ENCODE measurements at regions not wholly inside any gene's neighbourhood (a gene's known extent, or its start where the extent isn't known, plus 50 kb on each side); places are given as distances from the start of the nearest gene placed in this dataset.

DNA sequence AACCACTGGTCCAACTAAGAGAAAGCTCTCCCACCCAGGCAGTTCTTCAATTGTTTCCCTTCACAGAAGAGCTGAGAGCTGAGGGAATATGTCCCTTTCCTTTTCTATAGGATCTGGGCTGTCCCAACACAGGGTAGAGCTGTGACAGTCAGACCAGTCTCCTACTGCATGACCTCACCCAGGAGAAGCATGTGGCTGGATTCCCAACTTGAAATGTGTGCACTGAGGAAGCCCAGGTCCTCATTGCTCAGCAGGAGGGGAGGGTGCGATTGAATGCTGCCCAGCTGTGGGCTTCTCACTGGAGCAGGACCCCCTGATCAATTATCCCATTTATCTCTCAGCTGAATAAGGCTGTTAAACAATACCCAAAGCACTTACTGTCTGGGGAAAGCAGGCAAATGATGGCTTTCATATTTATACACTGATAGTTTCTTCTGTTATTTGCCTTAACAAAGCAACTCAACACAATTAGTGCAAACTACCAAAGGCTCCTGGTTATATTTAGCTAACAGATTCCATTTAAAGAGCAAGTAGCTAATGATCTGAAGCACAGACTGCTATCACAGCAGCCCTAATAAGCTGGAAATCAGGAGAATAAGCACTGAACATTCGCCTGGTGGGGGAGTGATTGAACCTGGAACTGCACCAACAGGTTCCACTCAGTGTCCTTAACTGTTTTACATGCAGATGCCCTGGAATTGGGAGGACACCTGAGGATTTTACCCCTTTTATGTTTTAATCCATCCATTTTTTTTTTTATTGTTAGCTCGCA, 508.8 kb downstream of the CCSER2 start:
- Histone ChIP-seq H3K36me3 (ENCODE audit: control insufficient read depth in 2 of 3, insufficient read depth in 3 of 3, low read length in 3 of 3) (no peaks in the 10 kb centered on the region), H3K27me3 (ENCODE audit: control insufficient read depth in 2 of 2, insufficient read depth in 2 of 2, low read length in 2 of 2) (no peaks in the 10 kb centered on the region), H3K9me3 (ENCODE audit: control insufficient read depth in 2 of 3, low read length in 3 of 3) (no peaks in the 10 kb centered on the region), H3K4me3 (ENCODE audit: low read length) (no peak overlapping the region), H3K4me1 (ENCODE audit: control insufficient read depth in 2 of 2, insufficient read depth in 2 of 2, low read length in 2 of 2) (no peaks in the 10 kb centered on the region), H3K27ac (ENCODE audit: low read depth, low read length) (no peak overlapping the region)
- H3K36me3 Mint-ChIP-seq = no peaks in the 10 kb centered on the region
- peaks cover 0 to 2% (median 0%) of the 10 kb centered on the region in 11 donors for H3K9me3 Mint-ChIP-seq
- POLR2A ChIA-PET = interaction anchor here (0.5 kb wide), 1 partner anchor 206 kb away, joined by 3 read pairs; no protein-coding TSS in a partner anchor
- no peak overlapping the region for H3K4me3 Mint-ChIP-seq
- no peak for DNase-seq
- CTCF ChIA-PET = interaction anchor here (0.6 kb wide), 1 partner anchor 62 kb away, joined by 3 read pairs; no protein-coding TSS in a partner anchor
- peaks cover 0 to 16% (median 0%) of the 10 kb centered on the region in 5 donors for H3K27me3 Mint-ChIP-seq
- no peak for ATAC-seq
- intact Hi-C loops (cut with micrococcal nuclease) = no loop called here
- no peak overlapping the region for H3K27ac Mint-ChIP-seq
- no peaks in the 10 kb centered on the region for H3K4me1 Mint-ChIP-seq

DNA sequence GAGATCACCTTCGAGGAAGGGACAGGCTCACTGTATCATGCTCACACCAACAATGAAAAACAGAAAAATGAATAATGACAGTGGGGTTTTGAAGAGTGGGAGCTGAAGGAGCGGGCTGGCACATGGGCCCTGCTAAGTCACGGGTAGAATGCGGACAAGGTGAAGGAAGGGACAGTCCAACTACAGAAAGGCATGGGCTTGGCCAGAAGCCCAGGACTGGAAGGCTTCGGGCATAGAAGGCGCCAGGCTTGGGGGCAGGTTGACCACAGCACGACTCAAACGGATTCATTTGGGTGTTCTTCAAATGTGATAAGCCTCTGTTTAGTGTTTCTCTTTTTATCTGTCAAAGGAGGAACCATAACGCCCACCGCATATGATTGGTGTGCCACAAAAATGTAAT, 509.5 kb downstream of the CCSER2 start:
- no peak for DNase-seq
- Histone ChIP-seq H3K4me3 (ENCODE audit: low read length) (no peak overlapping the region), H3K9me3 (ENCODE audit: control insufficient read depth in 2 of 3, low read length in 3 of 3) (no peaks in the 10 kb centered on the region), H3K36me3 (ENCODE audit: control insufficient read depth in 2 of 3, insufficient read depth in 3 of 3, low read length in 3 of 3) (no peaks in the 10 kb centered on the region), H3K4me1 (ENCODE audit: control insufficient read depth in 2 of 2, insufficient read depth in 2 of 2, low read length in 2 of 2) (no peaks in the 10 kb centered on the region), H3K27me3 (ENCODE audit: control insufficient read depth in 2 of 2, insufficient read depth in 2 of 2, low read length in 2 of 2) (no peaks in the 10 kb centered on the region), H3K27ac (ENCODE audit: low read depth, low read length) (no peak overlapping the region)
- peaks cover 0 to 2% (median 0%) of the 10 kb centered on the region in 11 donors for H3K9me3 Mint-ChIP-seq
- ChIA-PET POLR2A (no interaction called here), CTCF (interaction anchor here (0.6 kb wide), 1 partner anchor 62 kb away, joined by 3 read pairs; no protein-coding TSS in a partner anchor)
- H3K36me3 Mint-ChIP-seq = no peaks in the 10 kb centered on the region
- peaks cover 0 to 16% (median 0%) of the 10 kb centered on the region in 5 donors for H3K27me3 Mint-ChIP-seq
- no peak overlapping the region for H3K27ac Mint-ChIP-seq
- no peak for ATAC-seq
- H3K4me3 Mint-ChIP-seq = no peak overlapping the region
- intact Hi-C loops (cut with micrococcal nuclease) = no loop called here
- no peaks in the 10 kb centered on the region for H3K4me1 Mint-ChIP-seq

DNA sequence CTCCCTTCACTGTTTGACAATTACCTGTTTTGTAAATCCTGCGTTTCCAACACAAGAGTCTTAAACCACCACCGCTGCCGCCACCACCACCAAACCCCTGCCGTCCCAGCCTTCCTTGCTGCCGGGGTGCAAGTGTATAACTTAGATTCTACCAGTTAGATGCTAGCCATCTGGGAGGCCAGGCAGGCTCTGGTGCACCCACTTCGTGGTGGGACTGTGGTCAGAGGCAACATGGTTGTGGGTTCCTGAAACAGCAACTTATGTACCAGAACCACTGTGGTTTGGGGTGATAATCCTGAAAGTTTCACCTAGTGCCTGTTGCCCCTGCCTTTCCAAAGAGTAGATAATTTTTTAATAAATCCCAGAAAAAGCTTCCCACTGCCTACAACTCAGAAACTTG, 510.5 kb downstream of the CCSER2 start:
- H3K27ac Mint-ChIP-seq = no peak overlapping the region
- POLR2A ChIA-PET = no interaction called here

DNA sequence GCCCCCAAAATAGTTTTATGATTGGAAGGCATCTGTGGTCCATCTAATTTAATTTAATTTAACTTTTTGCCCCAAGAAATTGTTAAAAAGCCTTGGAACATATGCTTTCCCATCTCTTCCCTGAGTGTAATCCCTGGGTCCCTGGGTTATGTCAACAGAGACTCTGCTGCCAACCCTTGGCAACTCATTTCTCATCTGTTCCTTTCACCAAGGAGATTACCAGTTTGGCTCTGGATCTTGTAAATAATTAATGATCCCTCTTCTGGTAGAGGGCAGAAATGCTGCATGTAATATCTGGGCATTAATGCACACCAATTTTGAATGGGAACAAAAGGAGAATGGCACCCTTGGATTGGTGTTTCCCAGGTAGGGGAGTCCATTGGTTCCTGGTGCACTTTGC, 514.2 kb downstream of the CCSER2 start:
- Histone ChIP-seq H3K9me3 (ENCODE audit: control insufficient read depth in 2 of 3, low read length in 3 of 3) (no peaks in the 10 kb centered on the region), H3K36me3 (ENCODE audit: control insufficient read depth in 2 of 3, insufficient read depth in 3 of 3, low read length in 3 of 3) (no peaks in the 10 kb centered on the region), H3K4me3 (ENCODE audit: low read length) (no peak overlapping the region), H3K27ac (ENCODE audit: low read depth, low read length) (no peak overlapping the region), H3K4me1 (ENCODE audit: control insufficient read depth in 2 of 2, insufficient read depth in 2 of 2, low read length in 2 of 2) (no peaks in the 10 kb centered on the region), H3K27me3 (ENCODE audit: control insufficient read depth in 2 of 2, insufficient read depth in 2 of 2, low read length in 2 of 2) (no peaks in the 10 kb centered on the region)
- Mint-ChIP-seq H3K4me1 (no peaks in the 10 kb centered on the region), H3K9me3 (peaks cover 0 to 2% (median 0%) of the 10 kb centered on the region in 11 donors), H3K36me3 (no peaks in the 10 kb centered on the region), H3K4me3 (no peak overlapping the region), H3K27ac (no peak overlapping the region), H3K27me3 (peaks cover 0 to 20% (median 0%) of the 10 kb centered on the region in 5 donors)
- intact Hi-C loops (cut with micrococcal nuclease) = no loop called here
- ATAC-seq = no peak
- DNase-seq = no peak
- ChIA-PET POLR2A (no interaction called here), CTCF (no interaction called here)

More for the DNA sequence above, 510.5 kb downstream of the CCSER2 start:
- H3K4me3 ChIP-seq (ENCODE audit: low read length) = no peak overlapping the region
- no peaks in the 10 kb centered on the region for H3K27me3 ChIP-seq (ENCODE audit: control insufficient read depth in 2 of 2, insufficient read depth in 2 of 2, low read length in 2 of 2)
- intact Hi-C loops (cut with micrococcal nuclease) = no loop called here
- ATAC-seq (no peak), DNase-seq (no peak)
- H3K4me1 Mint-ChIP-seq = no peaks in the 10 kb centered on the region
- peaks cover 0 to 2% (median 0%) of the 10 kb centered on the region in 11 donors for H3K9me3 Mint-ChIP-seq
- no peak overlapping the region for H3K4me3 Mint-ChIP-seq
- no peaks in the 10 kb centered on the region for H3K4me1 ChIP-seq (ENCODE audit: control insufficient read depth in 2 of 2, insufficient read depth in 2 of 2, low read length in 2 of 2)
- H3K9me3 ChIP-seq (ENCODE audit: control insufficient read depth in 2 of 3, low read length in 3 of 3) = no peaks in the 10 kb centered on the region
- no peak overlapping the region for H3K27ac ChIP-seq (ENCODE audit: low read depth, low read length)
- H3K27me3 Mint-ChIP-seq = peaks cover 0 to 15% (median 4%) of the 10 kb centered on the region in 5 donors
- no peaks in the 10 kb centered on the region for H3K36me3 ChIP-seq (ENCODE audit: control insufficient read depth in 2 of 3, insufficient read depth in 3 of 3, low read length in 3 of 3)
- CTCF ChIA-PET = no interaction called here
- H3K36me3 Mint-ChIP-seq = no peaks in the 10 kb centered on the region

DNA sequence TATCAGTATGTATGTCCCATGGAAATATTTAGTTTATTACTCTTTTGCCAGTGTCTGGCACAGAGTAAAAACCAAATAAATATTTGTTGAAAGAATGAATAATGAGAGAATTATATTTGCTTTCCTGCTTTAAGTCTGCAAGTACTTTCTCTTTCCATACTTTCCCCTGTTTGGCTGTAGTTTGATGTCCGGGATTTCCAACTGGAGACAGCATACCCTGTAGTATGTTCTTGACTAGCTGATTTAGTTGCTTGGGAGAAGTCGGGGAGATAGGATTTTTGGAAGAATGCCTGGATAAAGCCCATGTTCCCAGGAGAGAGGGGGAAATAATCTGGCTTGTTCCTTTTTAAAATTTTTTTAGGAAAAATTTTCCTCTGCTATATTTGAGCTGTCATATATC, 516.1 kb downstream of the CCSER2 start:
- Histone ChIP-seq H3K4me1 (ENCODE audit: control insufficient read depth in 2 of 2, insufficient read depth in 2 of 2, low read length in 2 of 2) (no peaks in the 10 kb centered on the region), H3K27me3 (ENCODE audit: control insufficient read depth in 2 of 2, insufficient read depth in 2 of 2, low read length in 2 of 2) (no peaks in the 10 kb centered on the region), H3K4me3 (ENCODE audit: low read length) (no peak overlapping the region), H3K36me3 (ENCODE audit: control insufficient read depth in 2 of 3, insufficient read depth in 3 of 3, low read length in 3 of 3) (no peaks in the 10 kb centered on the region), H3K9me3 (ENCODE audit: control insufficient read depth in 2 of 3, low read length in 3 of 3) (no peaks in the 10 kb centered on the region), H3K27ac (ENCODE audit: low read depth, low read length) (no peak overlapping the region)
- DNase-seq (no peak), ATAC-seq (no peak)
- CTCF ChIA-PET = no interaction called here
- no peaks in the 10 kb centered on the region for H3K4me1 Mint-ChIP-seq
- POLR2A ChIA-PET = no interaction called here
- H3K4me3 Mint-ChIP-seq = no peak overlapping the region
- intact Hi-C loops (cut with micrococcal nuclease) = no loop called here
- H3K27ac Mint-ChIP-seq = no peak overlapping the region
- no peaks in the 10 kb centered on the region for H3K36me3 Mint-ChIP-seq
- peaks cover 0 to 1% (median 0%) of the 10 kb centered on the region in 11 donors for H3K9me3 Mint-ChIP-seq
- H3K27me3 Mint-ChIP-seq = peaks cover 0 to 12% (median 0%) of the 10 kb centered on the region in 5 donors

DNA sequence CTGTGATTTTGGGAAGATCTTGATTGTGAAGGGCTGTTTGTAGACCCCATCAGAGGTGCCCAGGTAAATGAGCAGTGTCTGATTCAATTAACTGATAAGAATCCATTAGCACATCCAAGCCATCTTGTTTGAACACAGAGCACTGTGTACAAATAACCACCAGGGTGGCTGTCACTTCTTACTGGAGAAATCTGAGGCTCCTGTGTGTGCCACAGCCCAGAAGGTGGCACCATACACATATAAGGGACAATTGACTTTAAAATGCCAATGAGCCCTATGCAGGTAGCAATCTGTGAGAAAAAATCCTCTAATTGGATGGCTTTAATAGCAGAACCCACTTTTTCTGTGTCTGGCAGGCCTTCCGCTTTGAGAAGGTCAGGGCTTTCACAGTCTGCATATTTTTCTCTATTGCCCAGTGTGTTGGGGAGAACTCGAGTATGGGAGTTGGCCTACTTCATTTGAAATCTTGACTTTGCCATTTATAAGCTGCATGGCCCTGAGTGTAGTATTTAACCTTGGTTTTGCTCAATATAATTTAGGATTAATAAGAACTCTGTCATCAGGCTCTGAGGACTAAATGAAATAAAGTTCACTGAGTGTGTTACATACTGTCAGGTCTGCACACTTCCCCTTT, 517.4 kb downstream of the CCSER2 start:
- H3K27ac ChIP-seq (ENCODE audit: low read depth, low read length) = no peak overlapping the region
- no peaks in the 10 kb centered on the region for H3K9me3 ChIP-seq (ENCODE audit: control insufficient read depth in 2 of 3, low read length in 3 of 3)
- intact Hi-C loops (cut with micrococcal nuclease) = loop anchor here in 1 of 2 donors (5.0 kb wide), 1 partner anchor 1532 kb away; no protein-coding TSS in a partner anchor
- Mint-ChIP-seq H3K4me1 (no peaks in the 10 kb centered on the region), H3K27ac (no peak overlapping the region), H3K4me3 (no peak overlapping the region), H3K27me3 (peaks cover 0 to 8% (median 1%) of the 10 kb centered on the region in 5 donors), H3K9me3 (peaks cover 0 to 3% (median 0%) of the 10 kb centered on the region in 11 donors), H3K36me3 (no peaks in the 10 kb centered on the region)
- no peak overlapping the region for H3K4me3 ChIP-seq (ENCODE audit: low read length)
- H3K4me1 ChIP-seq (ENCODE audit: control insufficient read depth in 2 of 2, insufficient read depth in 2 of 2, low read length in 2 of 2) = no peaks in the 10 kb centered on the region
- DNase-seq (peak in 1 of 9 donors; percentile 0), ATAC-seq (no peak)
- CTCF ChIA-PET = no interaction called here
- H3K36me3 ChIP-seq (ENCODE audit: control insufficient read depth in 2 of 3, insufficient read depth in 3 of 3, low read length in 3 of 3) = no peaks in the 10 kb centered on the region
- POLR2A ChIA-PET = no interaction called here
- H3K27me3 ChIP-seq (ENCODE audit: control insufficient read depth in 2 of 2, insufficient read depth in 2 of 2, low read length in 2 of 2) = no peaks in the 10 kb centered on the region

Data from naive thymus-derived CD4-positive, alpha-beta T cell (primary cell).